HFF-Myc (cell line): ENCODE measurements at regions not wholly inside any gene's neighbourhood (a gene's known extent, or its start where the extent isn't known, plus 50 kb on each side); places are given as distances from the start of the nearest gene placed in this dataset.

Experiments used
- DNase-seq: peaks from one replicate; pipeline ENCODE4 v3.0.0-alpha.2; 2011; ENCODE audit warnings: low read depth; ENCODE audit errors: extremely low read depth
- H3K4me3 ChIP-seq: replicated peaks from 2 replicates; pipeline ENCODE4 v1.5.1; 2011; ENCODE audit warnings: low read depth, mild to moderate bottlenecking, control low read depth, low read length
- CTCF ChIP-seq: IDR thresholded peaks from 2 replicates; pipeline ENCODE4 v1.5.1; 2012; ENCODE audit warnings: mild to moderate bottlenecking, low read depth, low read length, control low read depth; ENCODE audit errors: missing control alignments

DNA sequence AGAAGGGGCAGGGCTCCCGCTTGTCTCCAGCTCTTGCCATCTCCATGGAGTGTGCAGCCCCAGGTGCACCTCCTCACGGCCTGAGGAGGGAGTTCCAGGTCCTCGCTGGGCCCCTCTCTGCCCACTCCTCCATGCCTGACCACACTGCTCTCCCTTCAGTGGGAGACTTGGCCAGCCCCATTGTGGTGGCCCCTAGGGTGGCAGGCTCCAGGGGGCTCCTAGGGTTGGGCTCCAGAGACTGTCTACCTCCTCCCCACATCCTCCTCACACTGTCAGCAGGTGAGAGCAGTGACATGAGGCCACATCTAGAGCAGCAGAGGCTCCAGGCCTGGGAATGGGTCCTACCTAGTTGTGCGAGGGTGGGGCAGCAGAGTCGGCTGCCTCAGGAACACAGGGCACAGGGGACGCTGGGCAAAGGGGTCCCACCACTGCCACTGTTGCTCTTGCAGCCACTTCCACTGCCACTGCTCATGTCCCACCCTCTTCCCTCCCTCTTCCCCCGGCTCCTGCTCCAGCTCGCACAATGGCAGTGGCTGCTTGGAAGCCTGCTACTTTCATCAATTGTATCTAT lies 514.8 kb downstream of the MRPL39 start:
- no peak for TF ChIP-seq CTCF
- H3K4me3 ChIP-seq, result no peak overlapping the region
- no peak for DNase-seq

DNA sequence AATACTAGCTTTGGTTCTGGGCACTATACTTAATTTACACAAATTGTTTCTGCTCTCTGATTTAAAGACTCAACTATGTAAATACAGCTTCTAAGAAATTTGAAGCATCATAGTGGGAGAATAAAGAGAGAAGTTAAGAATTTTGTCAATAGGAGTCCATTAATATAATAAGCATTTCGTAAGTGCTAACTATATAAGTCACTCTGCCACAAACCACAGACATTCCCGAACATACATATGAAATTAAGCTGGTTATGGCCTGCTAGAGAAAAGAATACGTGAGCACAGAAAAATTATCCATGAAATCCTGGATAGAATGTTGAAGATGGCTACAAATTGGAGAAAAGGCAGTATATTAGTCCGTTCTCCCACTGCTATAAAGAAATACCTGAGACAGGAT lies 526.2 kb downstream of the MRPL39 start:
- DNase-seq, result no peak
- H3K4me3 ChIP-seq, result no peak overlapping the region
- TF ChIP-seq CTCF, result no peak

DNA sequence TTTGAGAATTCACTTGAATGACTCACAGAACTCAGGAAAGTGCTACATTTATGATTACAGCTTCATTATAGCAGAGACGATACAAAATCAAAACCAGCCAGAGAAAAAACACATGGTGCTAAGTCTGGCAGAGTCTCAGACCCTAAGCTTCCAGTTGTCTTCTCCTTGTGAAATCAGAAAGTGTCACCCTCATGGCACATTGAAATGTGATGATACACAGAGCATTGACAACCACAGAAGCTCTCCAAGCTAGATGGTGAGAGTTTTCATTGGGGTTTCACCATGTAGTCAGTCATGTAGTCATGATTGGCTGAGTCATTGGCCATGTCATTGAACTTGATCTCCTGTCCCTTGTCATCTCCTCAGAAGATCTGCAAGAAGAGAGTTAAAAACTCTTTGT lies 526.6 kb downstream of the MRPL39 start:
- no peak for TF ChIP-seq CTCF
- DNase-seq, result no peak
- no peak overlapping the region for H3K4me3 ChIP-seq

- no peak for TF ChIP-seq CTCF
- DNase-seq, result no peak
- no peak overlapping the region for H3K4me3 ChIP-seq
Measured at GRCh38 chr21:25080141-25080540, 527.1 kb downstream of the MRPL39 start.

DNA sequence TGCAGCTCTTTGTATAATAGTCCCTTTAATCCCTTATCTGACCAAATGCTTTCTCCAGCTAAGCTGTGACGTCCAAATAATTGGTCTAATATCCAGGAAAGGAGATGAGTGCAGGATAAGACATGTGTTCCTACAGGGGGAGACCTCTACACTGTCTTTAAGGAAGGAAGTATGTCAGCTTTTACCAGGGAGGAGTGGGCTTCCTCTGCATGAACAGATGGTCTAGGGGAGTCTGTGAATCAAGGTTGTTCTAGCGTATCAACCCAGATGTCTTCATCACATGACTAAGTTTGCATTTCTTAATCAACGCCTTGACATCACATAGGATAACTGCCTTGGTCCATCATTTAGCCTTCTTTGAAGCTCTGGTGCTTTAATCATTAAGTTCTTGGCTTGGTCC lies 528.2 kb downstream of the MRPL39 start:
- H3K4me3 ChIP-seq, result no peak overlapping the region
- no peak for DNase-seq
- TF ChIP-seq CTCF, result no peak

DNA sequence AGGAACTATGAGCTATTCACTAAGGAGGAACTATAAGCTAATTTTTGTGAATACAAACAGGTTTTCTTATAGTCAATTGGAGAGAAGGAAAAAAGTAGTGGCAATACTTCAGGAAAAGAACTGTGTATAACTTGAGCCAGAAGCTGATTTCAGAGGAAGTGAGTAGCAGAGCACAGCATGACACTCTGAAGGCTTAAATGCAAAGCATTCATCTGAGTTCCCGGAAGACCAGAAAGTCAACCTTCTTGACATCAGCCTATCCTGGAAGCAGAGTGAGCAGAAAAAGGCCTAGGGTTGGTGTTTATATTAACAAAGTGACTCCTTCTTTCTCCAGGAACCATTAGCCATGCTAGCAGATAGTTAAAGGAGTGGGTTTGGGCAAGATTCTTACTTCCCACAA lies 545.2 kb downstream of the MRPL39 start:
- no peak for DNase-seq
- no peak overlapping the region for H3K4me3 ChIP-seq
- no peak for TF ChIP-seq CTCF

DNA sequence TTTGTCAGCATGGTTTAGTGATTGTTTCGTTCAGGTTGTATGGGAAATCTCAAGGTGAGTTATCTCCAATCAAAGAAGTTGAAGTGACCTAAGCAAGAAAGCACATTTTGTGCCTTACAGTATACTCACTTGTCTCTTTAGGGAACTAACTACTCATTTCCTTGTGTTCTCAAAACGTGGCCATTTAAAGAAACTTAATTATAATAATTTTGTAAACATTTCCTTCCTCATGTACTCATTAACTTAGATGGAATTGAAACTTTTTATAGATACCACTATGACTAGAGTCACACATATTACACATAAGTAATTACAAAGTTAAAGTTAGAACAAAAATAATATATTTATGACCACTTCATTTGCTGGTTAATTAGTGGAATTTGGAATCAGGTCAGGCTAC lies 552.6 kb downstream of the MRPL39 start:
- TF ChIP-seq CTCF, result no peak
- H3K4me3 ChIP-seq, result no peak overlapping the region
- DNase-seq, result no peak
